Right renal pelvis (tissue), 4 donors: ENCODE measurements at regions not wholly inside any gene's neighbourhood (a gene's known extent, or its start where the extent isn't known, plus 50 kb on each side); places are given as distances from the start of the nearest gene placed in this dataset.
"Not testable (repeated sequence)": the region's sequence is repeated elsewhere in the genome, so short reads cannot be mapped to it uniquely, and the experiment has no call there.

ENCODE experiments used
- DNase-seq, 4 donors: peaks; one replicate each; pipeline ENCODE4 v3.0.0-alpha.2; 2013; ENCODE audit warnings: low read depth in 4 of 4, low spot score in 3 of 4, missing footprints in 1 of 4

GRCh38 chr1:177650947-177651346, 318.9 kb downstream of the SEC16B start:
- peak in 3 of 4 donors; percentile 57 to 66 (median 59) for DNase-seq

GRCh38 chr1:177648731-177649265, 321.1 kb downstream of the SEC16B start:
- no peak for DNase-seq

DNA sequence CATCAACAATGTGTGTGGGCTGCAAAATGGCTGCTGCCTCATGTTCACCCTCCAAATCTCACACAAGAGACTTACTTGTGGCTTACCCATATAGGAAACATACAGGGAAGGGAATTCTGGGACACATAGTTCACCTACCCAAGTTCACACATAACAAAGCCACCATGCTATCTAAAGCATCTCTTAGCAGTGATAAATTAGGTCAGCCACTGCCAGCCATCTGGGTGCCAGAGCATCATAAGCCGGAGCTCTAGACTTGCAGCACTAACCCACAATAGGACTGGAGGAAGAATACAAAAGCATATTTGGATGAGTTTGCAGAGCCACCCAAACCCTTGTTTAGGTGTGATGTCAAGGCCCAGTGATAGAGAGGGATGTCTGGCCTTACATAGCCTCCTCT, 321.7 kb downstream of the SEC16B start:
- DNase-seq = no peak

GRCh38 chr1:177646757-177647730, 322.8 kb downstream of the SEC16B start:
- no peak for DNase-seq

GRCh38 chr1:177645491-177646190, 324.2 kb downstream of the SEC16B start:
- DNase-seq = peak in 2 of 4 donors; percentile 18 to 35

- DNase-seq = no peak
These were observed 329.2 kb downstream of the SEC16B start for GRCh38 chr1:177640687-177641086.

DNA sequence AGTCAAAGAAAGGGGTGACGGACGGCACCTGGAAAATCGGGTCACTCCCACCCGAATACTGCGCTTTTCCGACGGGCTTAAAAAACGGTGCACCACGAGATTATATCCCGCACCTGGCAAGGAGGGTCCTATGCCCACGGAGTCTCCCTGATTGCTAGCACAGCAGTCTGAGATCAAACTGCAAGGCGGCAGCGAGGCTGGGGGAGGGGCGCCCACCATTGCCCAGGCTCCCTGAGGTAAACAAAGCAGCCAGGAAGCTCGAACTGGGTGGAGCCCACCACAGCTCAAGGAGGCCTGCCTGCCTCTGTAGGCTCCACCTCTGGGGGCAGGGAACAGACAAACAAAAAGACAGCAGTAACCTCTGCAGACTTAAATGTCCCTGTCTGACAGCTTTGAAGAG, 335.7 kb downstream of the SEC16B start:
- DNase-seq = not testable (repeated sequence)

DNA sequence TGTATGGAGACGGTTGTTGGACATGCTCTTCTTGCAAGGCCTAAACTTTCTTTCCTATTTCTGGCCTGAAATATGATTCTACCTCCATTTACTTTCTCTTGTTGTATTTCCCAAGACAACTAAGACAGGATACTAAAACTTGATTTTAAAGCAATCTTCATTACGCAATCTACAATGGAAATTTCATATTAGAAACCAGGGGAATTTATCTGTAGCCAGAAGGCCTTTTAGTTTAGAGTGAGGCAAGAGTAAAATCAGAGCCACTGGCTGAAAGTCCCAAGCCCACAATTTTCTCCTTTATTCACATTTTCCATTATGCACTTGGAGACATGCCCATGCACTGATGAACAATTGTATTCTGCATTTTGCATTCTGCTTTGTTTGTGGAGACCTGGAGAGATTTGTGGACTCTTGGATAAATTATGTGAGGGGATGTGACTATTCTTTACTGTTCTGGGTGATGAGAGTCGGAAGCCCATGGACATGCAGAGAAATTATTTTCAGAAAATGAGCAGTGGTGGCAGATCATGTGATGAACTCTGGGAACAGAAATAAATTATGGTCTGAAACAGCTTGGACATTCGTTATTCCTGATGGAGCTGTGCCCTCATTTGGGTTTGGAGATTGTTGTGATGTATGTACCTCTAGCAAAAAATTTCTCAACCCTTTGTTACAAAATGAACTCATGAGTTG, 336.8 kb downstream of the SEC16B start:
- no peak for DNase-seq

GRCh38 chr1:177631770-177632169, 338.1 kb downstream of the SEC16B start:
- no peak for DNase-seq

GRCh38 chr1:177629526-177629925, 340.3 kb downstream of the SEC16B start:
- DNase-seq = no peak

DNA sequence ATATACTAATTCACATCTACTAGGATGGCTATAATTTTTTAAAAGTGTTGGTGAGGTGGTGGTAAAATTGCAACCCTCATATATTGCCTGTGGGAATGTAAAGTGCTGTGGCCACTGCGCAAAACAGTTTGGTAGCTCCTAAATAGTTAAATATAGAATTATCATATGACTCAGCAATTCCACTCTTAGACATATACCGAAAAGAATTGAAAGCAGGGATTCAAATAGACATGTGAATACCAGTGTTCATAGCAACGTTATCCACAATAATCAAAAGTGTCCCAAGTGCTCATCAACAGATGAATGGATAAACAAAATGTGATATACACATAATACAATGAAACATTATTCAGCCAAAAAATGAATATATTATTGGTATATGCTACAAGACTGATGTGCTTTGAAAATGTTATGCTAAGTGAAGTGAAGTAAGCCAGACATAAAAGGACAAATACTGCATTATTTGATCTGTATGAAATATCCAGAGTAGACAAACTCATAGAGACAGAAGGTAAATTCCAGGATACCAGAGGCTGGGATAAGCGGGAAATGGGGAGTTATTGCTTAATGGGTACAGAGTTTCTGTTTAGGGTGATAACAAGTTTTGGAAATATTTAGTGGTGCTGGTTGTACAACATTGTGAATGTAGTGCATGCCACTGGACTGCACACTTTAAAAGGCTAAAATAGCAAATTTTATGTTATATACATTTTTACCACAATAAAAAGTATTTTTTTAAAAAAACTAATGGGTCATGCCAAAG, 342.5 kb downstream of the SEC16B start:
- DNase-seq = no peak

GRCh38 chr1:177620636-177621190, 349.1 kb downstream of the SEC16B start:
- no peak for DNase-seq

DNA sequence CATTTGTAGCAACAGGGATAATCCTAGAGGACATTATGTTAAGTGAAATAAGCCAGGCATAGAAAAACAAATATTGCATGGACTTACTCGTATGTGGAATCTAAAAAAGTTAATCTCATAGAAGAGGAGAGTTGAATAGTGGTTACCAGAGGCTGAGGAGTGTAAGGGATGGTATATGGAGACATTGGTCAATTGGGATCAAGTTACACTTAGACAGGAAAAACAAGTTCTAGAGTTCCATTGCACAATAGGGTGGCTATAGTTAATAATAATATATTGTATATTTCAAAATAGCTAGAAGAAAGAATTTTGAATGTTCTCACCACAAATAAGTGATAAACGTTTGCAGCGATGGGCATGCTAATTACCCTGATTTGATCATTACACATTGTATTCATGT, 354.6 kb downstream of the SEC16B start:
- no peak for DNase-seq

DNA sequence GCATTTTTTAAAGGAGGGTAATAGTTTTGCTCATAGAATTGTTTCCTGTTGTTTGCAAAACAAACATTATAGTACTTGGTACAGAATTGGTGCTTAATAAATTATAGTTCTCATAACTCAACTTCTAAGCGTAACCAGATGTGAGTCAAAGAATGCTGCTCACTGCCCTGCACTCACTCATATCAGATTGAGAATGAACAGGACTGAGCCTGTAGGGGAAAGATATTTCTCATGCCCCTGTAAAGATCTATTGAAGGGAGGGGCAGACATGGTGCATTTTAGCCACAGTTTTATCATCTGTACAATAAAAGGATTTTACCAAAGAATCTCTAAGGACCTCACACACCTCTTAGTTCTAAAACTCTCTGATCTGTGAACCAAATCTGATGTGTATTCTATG, 358.5 kb downstream of the SEC16B start:
- no peak for DNase-seq

- DNase-seq = no peak
These were observed 359.9 kb downstream of the SEC16B start for GRCh38 chr1:177609953-177610352.

DNA sequence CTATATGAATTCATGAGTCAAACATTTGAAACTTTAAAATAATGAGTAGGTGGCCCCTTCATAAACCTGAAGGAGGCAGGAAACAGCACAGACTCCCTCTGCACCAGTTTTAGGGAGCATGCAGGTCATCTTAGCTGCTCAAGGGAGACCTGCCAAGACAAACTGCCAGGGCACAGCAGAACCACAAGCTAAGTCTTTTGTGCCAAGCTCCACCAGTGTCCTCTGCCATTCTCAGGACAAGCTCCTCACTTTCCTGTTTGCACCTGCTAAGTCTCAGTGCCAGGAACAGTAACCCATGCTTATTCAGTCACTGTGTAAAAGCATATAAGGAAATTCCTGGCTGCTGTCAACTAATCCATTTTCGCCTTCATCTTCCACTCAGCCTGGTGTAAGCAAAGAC, 368.9 kb downstream of the SEC16B start:
- no peak for DNase-seq

DNA sequence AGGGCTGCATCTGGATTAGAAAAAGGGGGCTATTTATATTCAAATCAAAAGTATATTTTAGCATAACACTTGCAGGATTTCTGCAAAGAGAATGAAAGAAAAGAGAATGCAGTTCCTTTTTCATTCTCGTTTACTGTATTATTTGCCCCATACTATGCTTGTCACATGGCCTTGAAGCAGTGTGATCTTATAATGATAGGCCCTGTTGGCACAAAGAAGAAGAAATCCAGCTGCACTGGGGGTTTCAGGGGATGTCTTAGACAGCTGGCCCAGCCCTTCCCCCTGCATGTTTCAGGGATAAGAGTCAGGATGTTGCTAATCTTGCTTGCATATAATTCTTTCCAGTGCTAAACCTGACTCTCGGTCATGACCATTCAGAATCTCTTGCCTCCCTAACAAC, 369.5 kb downstream of the SEC16B start:
- DNase-seq = no peak

GRCh38 chr1:177597393-177597792, 372.5 kb downstream of the SEC16B start:
- DNase-seq = no peak

GRCh38 chr1:177596485-177596884, 373.4 kb downstream of the SEC16B start:
- DNase-seq = no peak

DNA sequence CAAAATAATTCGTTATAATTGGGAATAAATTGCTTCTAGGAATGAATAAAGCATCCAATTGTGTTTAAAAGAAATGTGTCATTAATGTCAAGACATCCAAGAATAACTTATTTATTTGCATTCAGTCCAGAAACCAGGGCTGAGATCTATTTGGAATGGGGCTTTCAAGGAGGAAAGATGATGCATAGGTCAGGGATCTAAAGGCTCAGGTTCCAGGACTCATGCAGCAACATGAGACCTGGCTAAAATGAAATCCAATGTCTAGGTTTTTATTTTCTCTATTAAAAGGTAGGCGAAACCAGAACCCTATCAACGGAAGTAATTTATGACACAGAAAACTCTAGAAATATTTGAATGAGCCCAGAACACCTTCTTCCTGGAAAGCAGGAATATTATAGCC, 376.8 kb downstream of the SEC16B start:
- no peak for DNase-seq
